ENCODE measurements at regions not wholly inside any gene's neighbourhood (a gene's known extent, or its start where the extent isn't known, plus 50 kb on each side); places are given as distances from the start of the nearest gene placed in this dataset.

GRCh38 chr21:27352885-27353284 lies 386.0 kb upstream of the ADAMTS5 start:
- POLR2A ChIA-PET = no interaction called here
- no peaks in the 10 kb centered on the region for H3K9me3 ChIP-seq (replicated peaks; ENCODE audit: control insufficient read depth, insufficient read depth, low read length)
- no peaks in the 10 kb centered on the region for H3K4me1 ChIP-seq (ENCODE audit: control insufficient read depth, extremely low read depth, insufficient read depth, low read length)
- TF ChIP-seq CTCF (IDR thresholded peaks at IDR 0.05; ENCODE audit: extremely low read depth in 1 of 2, insufficient read depth in 1 of 2, low read depth in 1 of 2, low read length in 2 of 2) = no peak
- H3K36me3 ChIP-seq (ENCODE audit: control insufficient read depth in 2 of 2, extremely low read depth in 1 of 2, insufficient read depth in 2 of 2, low read length in 2 of 2) = no peaks in the 10 kb centered on the region
- dilution Hi-C loops (cut with MboI; ENCODE audit: extremely low pct_ligation_motif_present, low sequenced_read_pairs) = no loop called here
- no peaks in the 10 kb centered on the region for H4K20me1 ChIP-seq (replicated peaks; ENCODE audit: control insufficient read depth, extremely low read depth, insufficient read depth, low read length)
- H3K27ac ChIP-seq (ENCODE audit: insufficient read depth, low read depth, low read length) = no peak overlapping the region
- no peaks in the 10 kb centered on the region for H3K9me1 ChIP-seq (replicated peaks; ENCODE audit: control insufficient read depth, extremely low read depth, insufficient read depth, low read length)
- H3K4me2 ChIP-seq (ENCODE audit: insufficient read depth, low read length) = no peak overlapping the region
- FAIRE-seq (no peak), DNase-seq (ENCODE audit: low read depth, low spot score) (no peak)
- H3K27me3 ChIP-seq (ENCODE audit: control insufficient read depth in 2 of 2, insufficient read depth in 2 of 2, low read length in 2 of 2) = no peaks in the 10 kb centered on the region
- no peak overlapping the region for H2AFZ ChIP-seq (ENCODE audit: low read depth, low read length)
- H3K4me3 ChIP-seq (replicated peaks in 1 of 3; ENCODE audit: insufficient read depth in 1 of 3, low read depth in 1 of 3, low read length in 3 of 3) = no peak overlapping the region
- no TSS peak for BruUV-seq (replicated peaks)
- intact Hi-C loops (cut with micrococcal nuclease) = no loop called here
- CTCF ChIA-PET = no interaction called here
- no peaks in the 10 kb centered on the region for H3K79me2 ChIP-seq (ENCODE audit: control insufficient read depth, insufficient read depth, low read length)
- H3K9ac ChIP-seq (replicated peaks; ENCODE audit: extremely low read depth, insufficient read depth, low read length) = no peak overlapping the region

GRCh38 chr21:27346041-27346448 lies 379.2 kb upstream of the ADAMTS5 start:
- TF ChIP-seq FOS (IDR thresholded peaks at IDR 0.05; ENCODE audit: borderline replicate concordance, insufficient read depth, low read length) = no peak
- no peak for TF ChIP-seq GATA2 (IDR thresholded peaks at IDR 0.05; ENCODE audit: insufficient read depth, insufficient read length, low read depth, low read length)
- TF ChIP-seq JUN (IDR thresholded peaks at IDR 0.05; ENCODE audit: borderline replicate concordance, insufficient read depth, insufficient read length, low read depth) = no peak
- TF ChIP-seq MYC (IDR thresholded peaks at IDR 0.05; ENCODE audit: low read depth, low read length) = no peak
- no peak for TF ChIP-seq CTCF (IDR thresholded peaks at IDR 0.05; ENCODE audit: extremely low read depth in 1 of 2, insufficient read depth in 1 of 2, low read depth in 1 of 2, low read length in 2 of 2)
- no peak for TF ChIP-seq POLR2A (IDR thresholded peaks at IDR 0.05; ENCODE audit: low read depth, low read length)
- TF ChIP-seq POLR2AphosphoS5 (IDR thresholded peaks at IDR 0.05; ENCODE audit: insufficient read depth, low read depth, low read length) = no peak
- TF ChIP-seq EZH2 (IDR thresholded peaks at IDR 0.05; ENCODE audit: borderline replicate concordance, low read depth, low read length, severe bottlenecking) = no peak
- no peak for TF ChIP-seq MAX (IDR thresholded peaks at IDR 0.05; ENCODE audit: insufficient read depth, insufficient read length)

More at GRCh38 chr21:27346041-27346448, 379.2 kb upstream of the ADAMTS5 start:
- H3K9ac ChIP-seq (replicated peaks; ENCODE audit: extremely low read depth, insufficient read depth, low read length) = no peak overlapping the region
- no peak overlapping the region for H2AFZ ChIP-seq (ENCODE audit: low read depth, low read length)
- no peaks in the 10 kb centered on the region for H3K9me1 ChIP-seq (replicated peaks; ENCODE audit: control insufficient read depth, extremely low read depth, insufficient read depth, low read length)
- no TSS peak for BruUV-seq (replicated peaks)
- H3K4me3 ChIP-seq (replicated peaks in 1 of 3; ENCODE audit: insufficient read depth in 1 of 3, low read depth in 1 of 3, low read length in 3 of 3) = no peak overlapping the region
- no peaks in the 10 kb centered on the region for H3K4me1 ChIP-seq (ENCODE audit: control insufficient read depth, extremely low read depth, insufficient read depth, low read length)
- H3K36me3 ChIP-seq (ENCODE audit: control insufficient read depth in 2 of 2, extremely low read depth in 1 of 2, insufficient read depth in 2 of 2, low read length in 2 of 2) = no peaks in the 10 kb centered on the region
- dilution Hi-C loops (cut with MboI; ENCODE audit: extremely low pct_ligation_motif_present, low sequenced_read_pairs) (no loop called here), intact Hi-C loops (cut with micrococcal nuclease) (no loop called here)
- H3K27me3 ChIP-seq (ENCODE audit: control insufficient read depth in 2 of 2, insufficient read depth in 2 of 2, low read length in 2 of 2) = no peaks in the 10 kb centered on the region
- FAIRE-seq (no peak), DNase-seq (ENCODE audit: low read depth, low spot score) (no peak)
- H3K9me3 ChIP-seq (replicated peaks; ENCODE audit: control insufficient read depth, insufficient read depth, low read length) = no peaks in the 10 kb centered on the region
- H3K4me2 ChIP-seq (ENCODE audit: insufficient read depth, low read length) = no peak overlapping the region
- ChIA-PET POLR2A (no interaction called here), CTCF (no interaction called here)
- no peaks in the 10 kb centered on the region for H3K79me2 ChIP-seq (ENCODE audit: control insufficient read depth, insufficient read depth, low read length)
- H4K20me1 ChIP-seq (replicated peaks; ENCODE audit: control insufficient read depth, extremely low read depth, insufficient read depth, low read length) = no peaks in the 10 kb centered on the region
- H3K27ac ChIP-seq (ENCODE audit: insufficient read depth, low read depth, low read length) = no peak overlapping the region
